ENCODE measurements at regions not wholly inside any gene's neighbourhood (a gene's known extent, or its start where the extent isn't known, plus 50 kb on each side); places are given as distances from the start of the nearest gene placed in this dataset.

DNA sequence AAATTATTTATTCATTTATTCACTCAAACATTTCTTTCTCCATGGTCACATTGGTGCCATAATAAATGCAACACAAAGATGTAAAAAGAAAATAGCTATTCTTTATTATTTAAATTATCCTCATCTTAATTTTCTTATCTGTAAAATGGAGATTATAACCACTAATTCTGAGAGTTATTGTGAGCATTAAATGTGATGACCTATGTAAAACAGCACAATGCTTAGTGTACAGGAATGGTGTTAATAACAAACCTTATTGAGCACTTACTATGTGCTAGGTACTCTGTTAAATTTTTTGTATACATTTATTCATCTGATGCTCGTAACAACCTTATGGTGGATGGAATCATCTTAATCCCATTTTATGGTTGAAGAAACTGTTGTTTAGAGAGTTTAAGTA is 84.6 kb downstream of the NTMT2 start:
- Histone ChIP-seq H3K36me3 (ENCODE audit: control insufficient read depth in 2 of 4, insufficient read depth in 4 of 4, low read length in 3 of 4) (no peaks in the 10 kb centered on the region), H4K8ac (ENCODE audit: extremely low read depth, insufficient read depth, low read length) (no peak overlapping the region), H3K79me1 (ENCODE audit: low read depth, low read length) (no peaks in the 10 kb centered on the region), H3K4me2 (ENCODE audit: insufficient read depth in 1 of 2, low read depth in 2 of 2, low read length in 2 of 2) (no peak overlapping the region), H2BK5ac (ENCODE audit: low read depth, low read length) (no peak overlapping the region), H2BK120ac (replicated peaks; ENCODE audit: low read depth, low read length) (no peak overlapping the region), H3K18ac (ENCODE audit: extremely low read depth, low read length) (no peak overlapping the region), H4K20me1 (replicated peaks in 1 of 2; ENCODE audit: control insufficient read depth in 1 of 2, insufficient read depth in 2 of 2, low read length in 2 of 2) (no peaks in the 10 kb centered on the region), H2AFZ (ENCODE audit: low read length) (no peak overlapping the region), H4K5ac (ENCODE audit: insufficient read length, low read depth, low read length) (no peak overlapping the region), H2BK15ac (ENCODE audit: low read length) (no peak overlapping the region), H3K79me2 (ENCODE audit: control insufficient read depth in 1 of 2, insufficient read depth in 2 of 2, low read length in 2 of 2) (no peaks in the 10 kb centered on the region), H4K91ac (replicated peaks; ENCODE audit: insufficient read length, low read length) (no peak overlapping the region), H3K56ac (replicated peaks; ENCODE audit: insufficient read length, low read depth, low read length) (no peak overlapping the region), H3K27ac (ENCODE audit: low read depth, low read length) (no peak overlapping the region), H3K23me2 (ENCODE audit: low read depth, low read length) (no peaks in the 10 kb centered on the region), H3K9ac (replicated peaks in 1 of 4; ENCODE audit: extremely low read depth in 1 of 4, low read depth in 3 of 4, low read length in 3 of 4) (no peak overlapping the region), H3K23ac (ENCODE audit: insufficient read length) (no peak overlapping the region), H3K14ac (ENCODE audit: insufficient read length) (no peak overlapping the region), H3K4me3 (ENCODE audit: extremely low read depth in 1 of 4, insufficient read depth in 2 of 4, low read depth in 3 of 4, low read length in 4 of 4) (no peak overlapping the region), H2AK5ac (ENCODE audit: low read depth, low read length) (no peak overlapping the region), H2BK20ac (ENCODE audit: low read length) (no peak overlapping the region), H3K27me3 (replicated peaks in 1 of 4; ENCODE audit: control insufficient read depth in 3 of 4, extremely low read depth in 1 of 4, insufficient read depth in 3 of 4, low read length in 3 of 4) (no peaks in the 10 kb centered on the region), H2BK12ac (ENCODE audit: low read depth, low read length) (no peak overlapping the region), H3K9me3 (ENCODE audit: insufficient read depth in 2 of 2, low read depth in 1 of 2, low read length in 1 of 2) (no peaks in the 10 kb centered on the region), H3K4ac (replicated peaks; ENCODE audit: insufficient read length, low read depth, low read length) (no peak overlapping the region), H3K4me1 (replicated peaks in 1 of 4; ENCODE audit: control insufficient read depth in 3 of 4, insufficient read depth in 4 of 4, low read length in 3 of 4) (no peaks in the 10 kb centered on the region)
- ChIA-PET POLR2A (ENCODE audit: partially characterized antibody) (no interaction called here), CTCF (ENCODE audit: partially characterized antibody) (no interaction called here)
- TF ChIP-seq ZNF274 (IDR thresholded peaks at IDR 0.05; ENCODE audit: borderline replicate concordance, extremely low read depth, low read length) (no peak), HDAC2 (IDR thresholded peaks at IDR 0.05; ENCODE audit: borderline replicate concordance in 1 of 2, low read depth in 2 of 2, low read length in 2 of 2) (no peak), SIX5 (IDR thresholded peaks at IDR 0.05; ENCODE audit: low read depth, low read length) (no peak), POLR2A (IDR thresholded peaks at IDR 0.05; ENCODE audit: control extremely low read depth in 1 of 2, low read depth in 2 of 2, low read length in 2 of 2) (no peak), SRF (IDR thresholded peaks at IDR 0.05; ENCODE audit: low read depth, low read length) (no peak), PHF8 (conservative IDR thresholded peaks at IDR 0.05; ENCODE audit: low read depth, low read length) (no peak), SP2 (IDR thresholded peaks at IDR 0.05; ENCODE audit: low read length) (no peak)
- TF ChIP-seq, protein P1, sequence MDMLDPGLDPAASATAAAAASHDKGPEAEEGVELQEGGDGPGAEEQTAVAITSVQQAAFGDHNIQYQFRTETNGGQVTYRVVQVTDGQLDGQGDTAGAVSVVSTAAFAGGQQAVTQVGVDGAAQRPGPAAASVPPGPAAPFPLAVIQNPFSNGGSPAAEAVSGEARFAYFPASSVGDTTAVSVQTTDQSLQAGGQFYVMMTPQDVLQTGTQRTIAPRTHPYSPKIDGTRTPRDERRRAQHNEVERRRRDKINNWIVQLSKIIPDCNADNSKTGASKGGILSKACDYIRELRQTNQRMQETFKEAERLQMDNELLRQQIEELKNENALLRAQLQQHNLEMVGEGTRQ (IDR thresholded peaks at IDR 0.05; ENCODE audit: low read length), result no peak
- WGBS, 2 experiments (ENCODE audit: extremely low coverage in 1 of 2, insufficient coverage in 1 of 2, insufficient read length in 1 of 2, insufficient replicate concordance in 2 of 2, low coverage in 1 of 2, low lambda C conversion rate in 2 of 2, missing lambda C conversion rate in 1 of 2), result 95% methylated on average over 1 of the region's 1 CpG; no CpG with 5 or more reads in 1 of the 2 experiments
- FAIRE-seq (no peak), DNase-seq (ENCODE audit: low read depth in 1 of 2, low spot score in 2 of 2) (no peak)

All from H1 (cell line).